HCT116 (cell line): ENCODE measurements at regions not wholly inside any gene's neighbourhood (a gene's known extent, or its start where the extent isn't known, plus 50 kb on each side); places are given as distances from the start of the nearest gene placed in this dataset.
"Not testable (repeated sequence)": the region's sequence is repeated elsewhere in the genome, so short reads cannot be mapped to it uniquely, and the experiment has no call there.

Source experiments
- ATF3 ChIP-seq: IDR thresholded peaks from 2 replicates; pipeline ENCODE4 v1.6.1; 2012
- CEBPB ChIP-seq: IDR thresholded peaks from 2 replicates; pipeline ENCODE4 v1.6.1; 2012; ENCODE audit warnings: low read depth
- CTCF ChIP-seq, 3 experiments: fragments of 200-600 bp in 1 of 3; sonication (generic) in 1 of 3; IDR thresholded peaks in 2 of 3; conservative IDR thresholded peaks in 1 of 3; 2 replicates each; pipeline ENCODE4 v1.5.1; 2012 to 2017; ENCODE audit warnings: low read depth in 2 of 3, low read length in 2 of 3, antibody characterized with exemption in 1 of 3, borderline replicate concordance in 1 of 3, control low read depth in 1 of 3, mild to moderate bottlenecking in 1 of 3, mixed read lengths in 1 of 3, mixed run types in 1 of 3, moderate library complexity in 1 of 3; ENCODE audit not compliant: insufficient read depth in 1 of 3
- EGR1 ChIP-seq: IDR thresholded peaks from 2 replicates; pipeline ENCODE4 v1.6.1; 2012; ENCODE audit warnings: low read depth
- ELF1 ChIP-seq: IDR thresholded peaks from 2 replicates; pipeline ENCODE4 v1.6.1; 2012; ENCODE audit warnings: low read depth, borderline replicate concordance
- EZH2 ChIP-seq: fragments of 200-600 bp; sonication (generic); IDR thresholded peaks from 2 replicates; pipeline ENCODE4 v1.6.1; 2017; ENCODE audit warnings: antibody characterized with exemption, mixed run types
- POLR2A ChIP-seq: IDR thresholded peaks from 2 replicates; pipeline ENCODE4 v1.7.0; 2011; ENCODE audit warnings: borderline replicate concordance; ENCODE audit not compliant: insufficient read depth, insufficient read length; ENCODE audit errors: extremely low read depth
- POLR2AphosphoS5 ChIP-seq: IDR thresholded peaks from 2 replicates; pipeline ENCODE4 v1.6.1; 2011; ENCODE audit warnings: mild to moderate bottlenecking, low read depth, low read length, moderate library complexity
- RAD21 ChIP-seq: IDR thresholded peaks from 2 replicates; pipeline ENCODE4 v1.6.1; 2012; ENCODE audit warnings: low read depth, mild to moderate bottlenecking
- SIN3A ChIP-seq: IDR thresholded peaks from 2 replicates; pipeline ENCODE4 v1.6.1; 2012; ENCODE audit warnings: low read depth
- SP1 ChIP-seq: IDR thresholded peaks from 2 replicates; pipeline ENCODE4 v1.6.1; 2012; ENCODE audit warnings: low read depth
- YY1 ChIP-seq: IDR thresholded peaks from 2 replicates; pipeline ENCODE4 v1.6.1; 2011; ENCODE audit warnings: low read length, low read depth, moderate library complexity, mild to moderate bottlenecking; ENCODE audit not compliant: insufficient replicate concordance; ENCODE audit errors: extremely low read depth
- ZBTB33 ChIP-seq: IDR thresholded peaks from 2 replicates; pipeline ENCODE4 v1.6.1; 2011; ENCODE audit warnings: mild to moderate bottlenecking, low read length, moderate library complexity; ENCODE audit not compliant: insufficient replicate concordance; ENCODE audit errors: extremely low read depth

- TF ChIP-seq CTCF (IDR thresholded peaks at IDR 0.05 in 2 of 3, conservative IDR thresholded peaks at IDR 0.05 in 1 of 3; ENCODE audit: borderline replicate concordance in 1 of 3, insufficient read depth in 1 of 3, low read depth in 2 of 3, low read length in 2 of 3) = peak in 2 of 3 experiments; percentile 19 to 21; a peak in 1 of 6 replicates
- TF ChIP-seq POLR2A, ZBTB33, POLR2AphosphoS5, SP1, ELF1, EZH2, RAD21, ATF3, CEBPB, YY1, EGR1, SIN3A: not testable (repeated sequence)
Measured at GRCh38 chr14:106348873-106349540, 822.6 kb downstream of the TMEM121 start.
